OCI-LY3 (cell line): ENCODE measurements at regions not wholly inside any gene's neighbourhood (a gene's known extent, or its start where the extent isn't known, plus 50 kb on each side); places are given as distances from the start of the nearest gene placed in this dataset.

ENCODE experiments used
- CTCF ChIP-seq: fragments of 200-600, 300-600 bp; sonication (generic); IDR thresholded peaks from 2 replicates; pipeline ENCODE4 v1.5.1; 2014; ENCODE audit warnings: antibody characterized with exemption, low read length, low read depth
- EZH2phosphoT487 ChIP-seq: fragments of 200-600 bp; shearing (Covaris generic); IDR thresholded peaks from 2 replicates; pipeline ENCODE4 v1.6.1; 2018; ENCODE audit warnings: antibody characterized with exemption, mixed run types, low read depth

GRCh38 chr1:234733427-234733826 lies 123.4 kb upstream of the IRF2BP2 start:
- no peak for TF ChIP-seq CTCF
- no peak for TF ChIP-seq EZH2phosphoT487
